ENCODE measurements at regions not wholly inside any gene's neighbourhood (a gene's known extent, or its start where the extent isn't known, plus 50 kb on each side); places are given as distances from the start of the nearest gene placed in this dataset.
"Not testable (repeated sequence)": the region's sequence is repeated elsewhere in the genome, so short reads cannot be mapped to it uniquely, and the experiment has no call there.

DNA sequence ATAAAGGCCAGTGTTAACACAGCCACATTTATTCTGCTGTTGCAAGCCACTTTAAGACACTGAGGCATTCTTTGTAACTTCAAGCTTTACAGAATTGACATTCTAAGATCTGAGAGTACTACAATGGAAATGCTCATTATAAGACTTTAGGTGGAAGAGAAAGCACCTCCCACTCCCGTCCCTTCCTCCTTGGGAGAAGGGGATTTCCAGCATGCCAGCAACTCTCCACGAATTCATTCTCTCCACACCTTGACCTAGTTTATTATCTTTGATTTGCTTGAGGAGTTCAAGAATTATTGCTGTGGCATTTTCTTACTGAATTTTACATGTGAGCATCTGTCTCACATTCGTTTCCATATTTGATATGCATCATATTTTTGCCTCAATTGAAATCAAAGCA, 644.4 kb upstream of the MIS18BP1 start:
- Mint-ChIP-seq H3K27ac (no peak overlapping the region), H3K27me3 (ENCODE audit: low read depth in 2 of 2) (no peaks in the 10 kb centered on the region), H3K9me3 (peaks cover 9 to 17% of the 10 kb centered on the region in 2 donors), H3K36me3 (no peaks in the 10 kb centered on the region), H3K4me1 (no peaks in the 10 kb centered on the region), H3K4me3 (no peak overlapping the region)
- Histone ChIP-seq H3K4me1 (ENCODE audit: control insufficient read depth, insufficient read depth, low read length) (no peaks in the 10 kb centered on the region), H3K27me3 (ENCODE audit: control insufficient read depth, insufficient read depth, low read length) (no peaks in the 10 kb centered on the region), H3K27ac (ENCODE audit: low read length) (no peak overlapping the region), H3K9me3 (ENCODE audit: control insufficient read depth, insufficient read depth, low read length) (peaks cover 4% of the 10 kb centered on the region), H3K4me3 (ENCODE audit: low read length) (no peak overlapping the region), H3K36me3 (ENCODE audit: control insufficient read depth, insufficient read depth, low read length) (no peaks in the 10 kb centered on the region)
- DNase-seq, result no peak
- TF ChIP-seq, protein P1, sequence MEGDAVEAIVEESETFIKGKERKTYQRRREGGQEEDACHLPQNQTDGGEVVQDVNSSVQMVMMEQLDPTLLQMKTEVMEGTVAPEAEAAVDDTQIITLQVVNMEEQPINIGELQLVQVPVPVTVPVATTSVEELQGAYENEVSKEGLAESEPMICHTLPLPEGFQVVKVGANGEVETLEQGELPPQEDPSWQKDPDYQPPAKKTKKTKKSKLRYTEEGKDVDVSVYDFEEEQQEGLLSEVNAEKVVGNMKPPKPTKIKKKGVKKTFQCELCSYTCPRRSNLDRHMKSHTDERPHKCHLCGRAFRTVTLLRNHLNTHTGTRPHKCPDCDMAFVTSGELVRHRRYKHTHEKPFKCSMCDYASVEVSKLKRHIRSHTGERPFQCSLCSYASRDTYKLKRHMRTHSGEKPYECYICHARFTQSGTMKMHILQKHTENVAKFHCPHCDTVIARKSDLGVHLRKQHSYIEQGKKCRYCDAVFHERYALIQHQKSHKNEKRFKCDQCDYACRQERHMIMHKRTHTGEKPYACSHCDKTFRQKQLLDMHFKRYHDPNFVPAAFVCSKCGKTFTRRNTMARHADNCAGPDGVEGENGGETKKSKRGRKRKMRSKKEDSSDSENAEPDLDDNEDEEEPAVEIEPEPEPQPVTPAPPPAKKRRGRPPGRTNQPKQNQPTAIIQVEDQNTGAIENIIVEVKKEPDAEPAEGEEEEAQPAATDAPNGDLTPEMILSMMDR (IDR thresholded peaks at IDR 0.05), result no peak
- 100% methylated on average over 1 of the region's 3 CpGs for WGBS (ENCODE audit: insufficient coverage)
- ATAC-seq, result no peak
- intact Hi-C loops (cut with micrococcal nuclease), result no loop called here

DNA sequence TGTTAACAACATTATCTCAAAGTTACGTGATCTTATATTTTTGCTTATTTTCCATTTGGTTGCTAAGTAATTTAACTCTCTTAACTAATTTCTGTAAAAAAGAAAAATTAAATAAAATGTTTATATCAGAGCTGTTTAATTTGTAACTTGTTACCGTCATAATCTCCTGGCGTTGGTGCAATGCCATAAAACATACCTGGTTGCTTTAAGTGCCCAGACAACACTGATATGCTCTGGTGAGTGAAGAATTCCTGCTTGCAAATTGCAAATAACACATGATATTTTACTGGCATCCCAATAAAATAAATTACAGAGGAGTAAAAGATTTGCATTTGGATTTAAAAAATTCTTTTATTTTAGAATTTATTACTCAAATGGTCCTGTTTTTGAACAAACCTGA, 640.1 kb upstream of the MIS18BP1 start:
- intact Hi-C loops (cut with micrococcal nuclease), result no loop called here
- DNase-seq (no peak), ATAC-seq (no peak)
- 83% methylated on average over 2 of the region's 3 CpGs for WGBS (ENCODE audit: insufficient coverage)
- H3K4me3 Mint-ChIP-seq, result no peak overlapping the region
- peaks cover 12% of the 10 kb centered on the region for H3K36me3 Mint-ChIP-seq
- Histone ChIP-seq H3K4me1 (ENCODE audit: control insufficient read depth, insufficient read depth, low read length) (no peaks in the 10 kb centered on the region), H3K4me3 (ENCODE audit: low read length) (no peak overlapping the region), H3K27ac (ENCODE audit: low read length) (no peak overlapping the region), H3K36me3 (ENCODE audit: control insufficient read depth, insufficient read depth, low read length) (no peaks in the 10 kb centered on the region), H3K27me3 (ENCODE audit: control insufficient read depth, insufficient read depth, low read length) (no peaks in the 10 kb centered on the region), H3K9me3 (ENCODE audit: control insufficient read depth, insufficient read depth, low read length) (peaks cover 5% of the 10 kb centered on the region)
- H3K27me3 Mint-ChIP-seq (ENCODE audit: low read depth in 2 of 2), result no peaks in the 10 kb centered on the region
- TF ChIP-seq, protein P1 (IDR thresholded peaks at IDR 0.05), result no peak
- no peaks in the 10 kb centered on the region for H3K4me1 Mint-ChIP-seq
- no peak overlapping the region for H3K27ac Mint-ChIP-seq
- peaks cover 18 to 25% of the 10 kb centered on the region in 2 donors for H3K9me3 Mint-ChIP-seq

DNA sequence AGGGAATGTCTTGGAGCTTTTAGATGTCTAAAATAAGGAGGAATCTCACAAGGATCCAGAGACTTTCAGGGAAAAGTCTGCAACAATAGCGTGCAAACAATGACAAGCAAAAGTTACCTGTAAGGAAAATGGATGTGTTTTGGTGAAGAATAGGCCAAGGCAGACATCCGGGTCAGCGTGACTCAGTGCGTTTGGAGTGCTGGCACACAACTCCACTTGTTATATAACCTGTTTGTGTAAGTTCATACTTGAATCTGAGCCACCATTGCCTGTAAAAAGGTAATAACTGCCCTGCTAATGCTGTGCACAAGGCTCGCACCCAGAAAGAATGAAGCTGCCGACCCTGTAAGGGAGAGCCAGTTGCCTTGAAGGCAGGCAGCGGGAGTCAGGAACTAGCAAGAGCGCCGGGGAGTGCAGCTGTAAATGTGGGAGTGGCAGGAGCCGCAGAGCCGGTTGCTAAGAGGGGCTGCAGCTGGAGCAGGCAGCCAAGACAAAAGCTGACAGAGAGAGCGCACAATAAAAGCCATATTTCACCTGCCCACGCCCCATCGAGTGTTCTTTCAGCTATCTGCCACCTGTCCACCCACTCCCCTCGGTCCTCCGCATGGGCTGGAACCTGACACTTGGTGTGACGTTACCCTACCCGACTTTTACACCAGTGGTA, 638.5 kb upstream of the MIS18BP1 start:
- Histone ChIP-seq H3K27ac (ENCODE audit: low read length) (no peak overlapping the region), H3K27me3 (ENCODE audit: control insufficient read depth, insufficient read depth, low read length) (no peaks in the 10 kb centered on the region), H3K9me3 (ENCODE audit: control insufficient read depth, insufficient read depth, low read length) (peaks cover 5% of the 10 kb centered on the region), H3K4me3 (ENCODE audit: low read length) (no peak overlapping the region), H3K4me1 (ENCODE audit: control insufficient read depth, insufficient read depth, low read length) (no peaks in the 10 kb centered on the region), H3K36me3 (ENCODE audit: control insufficient read depth, insufficient read depth, low read length) (no peaks in the 10 kb centered on the region)
- no peak overlapping the region for H3K27ac Mint-ChIP-seq
- intact Hi-C loops (cut with micrococcal nuclease), result no loop called here
- peaks cover 16 to 22% of the 10 kb centered on the region in 2 donors for H3K9me3 Mint-ChIP-seq
- TF ChIP-seq, protein P1 (IDR thresholded peaks at IDR 0.05), result no peak
- no peaks in the 10 kb centered on the region for H3K4me1 Mint-ChIP-seq
- DNase-seq, result no peak
- no peaks in the 10 kb centered on the region for H3K27me3 Mint-ChIP-seq (ENCODE audit: low read depth in 2 of 2)
- ATAC-seq, result no peak
- H3K4me3 Mint-ChIP-seq, result no peak overlapping the region
- 85% methylated on average over 18 of the region's 18 CpGs for WGBS (ENCODE audit: insufficient coverage)
- H3K36me3 Mint-ChIP-seq, result peaks cover 12% of the 10 kb centered on the region

DNA sequence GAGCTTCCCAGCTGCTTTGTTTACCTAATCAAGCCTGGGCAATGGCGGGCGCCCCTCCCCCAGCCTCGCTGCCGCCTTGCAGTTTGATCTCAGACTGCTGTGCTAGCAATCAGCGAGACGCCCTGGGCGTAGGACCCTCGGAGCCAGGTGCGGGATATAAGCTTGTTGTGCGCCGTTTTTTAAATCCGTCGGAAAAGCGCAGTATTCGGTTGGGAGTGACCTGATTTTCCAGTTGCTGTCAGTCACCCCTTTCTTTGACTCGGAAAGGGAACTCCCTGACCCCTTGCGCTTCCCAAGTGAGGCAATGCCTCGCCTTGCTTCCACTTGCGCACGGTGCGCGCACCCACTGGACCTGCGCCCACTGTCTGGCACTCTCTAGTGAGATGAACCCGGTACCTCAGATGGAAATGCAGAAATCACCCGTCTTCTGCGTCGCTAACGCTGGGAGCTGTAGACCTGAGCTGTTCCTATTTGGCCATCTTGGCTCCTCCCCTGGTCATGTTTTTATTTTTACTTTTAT, 635.8 kb upstream of the MIS18BP1 start:
- Mint-ChIP-seq H3K9me3 (peaks cover 14 to 22% of the 10 kb centered on the region in 2 donors), H3K36me3 (peaks cover 12% of the 10 kb centered on the region)
- H3K27me3 Mint-ChIP-seq (ENCODE audit: low read depth in 2 of 2); H3K27ac ChIP-seq (ENCODE audit: low read length); H3K9me3 ChIP-seq (ENCODE audit: control insufficient read depth, insufficient read depth, low read length); H3K4me3 ChIP-seq (ENCODE audit: low read length); intact Hi-C loops (cut with micrococcal nuclease); H3K27me3 ChIP-seq (ENCODE audit: control insufficient read depth, insufficient read depth, low read length); ATAC-seq; H3K4me1 Mint-ChIP-seq; H3K4me3 Mint-ChIP-seq; H3K36me3 ChIP-seq (ENCODE audit: control insufficient read depth, insufficient read depth, low read length); H3K4me1 ChIP-seq (ENCODE audit: control insufficient read depth, insufficient read depth, low read length); DNase-seq; H3K27ac Mint-ChIP-seq: not testable (repeated sequence)
- WGBS (ENCODE audit: insufficient coverage), result 88% methylated on average over 28 of the region's 28 CpGs
